HEK293 (cell line): ENCODE measurements at regions not wholly inside any gene's neighbourhood (a gene's known extent, or its start where the extent isn't known, plus 50 kb on each side); places are given as distances from the start of the nearest gene placed in this dataset.

Source experiments
- CTCF ChIA-PET: fragments of 350-600 bp; formaldehyde crosslinking; extraction: SDS; loops from one replicate; lab custom pipeline; 2021; ENCODE audit warnings: antibody characterized with exemption; lab: Yijun Ruan, JAX
- POLR2A ChIA-PET: fragments of 300-600 bp; formaldehyde crosslinking; extraction: SDS; loops from one replicate; lab custom pipeline; 2020; ENCODE audit warnings: antibody characterized with exemption, inconsistent platforms; lab: Yijun Ruan, JAX
- H3K27ac ChIP-seq: fragments of 200-500 bp; sonication (Bioruptor generic); 2 replicates; pipeline ENCODE4 v1.5.1; 2014; ENCODE audit warnings: low read depth, low read length, control low read depth, inconsistent platforms; ENCODE audit errors: extremely low read depth
- H3K36me3 ChIP-seq, 2 experiments: fragments of 200-500 bp in 1 of 2; sonication (Bioruptor generic) in 1 of 2; 1 replicate in 1 of 2; 2 replicates in 1 of 2; pipeline ENCODE4 v1.5.1; 2014 to 2017; ENCODE audit warnings: inconsistent platforms in 2 of 2, low read length in 2 of 2; ENCODE audit not compliant: control insufficient read depth in 2 of 2, insufficient read depth in 1 of 2
- H3K4me1 ChIP-seq: fragments of 200-500 bp; sonication (Bioruptor generic); 2 replicates; pipeline ENCODE4 v1.5.1; 2014; ENCODE audit warnings: mild to moderate bottlenecking, low read length, inconsistent platforms; ENCODE audit not compliant: control insufficient read depth, insufficient read depth
- H3K4me3 ChIP-seq: 2 replicates; pipeline ENCODE4 v1.5.1; 2011; ENCODE audit warnings: low read depth, mild to moderate bottlenecking, control low read depth, low read length, moderate library complexity
- H3K9me3 ChIP-seq: fragments of 200-500 bp; sonication (Bioruptor generic); 2 replicates; pipeline ENCODE4 v1.5.1; 2014; ENCODE audit warnings: low read depth, low read length, inconsistent platforms; ENCODE audit not compliant: control insufficient read depth, insufficient read depth
- GLI4 ChIP-seq: fragments of 450-650 bp; formaldehyde crosslinking; IDR thresholded peaks from 2 replicates; pipeline ENCODE4 v1.5.1; 2016; ENCODE audit warnings: missing biosample characterization, missing genetic modification characterization
- IKZF3 ChIP-seq: fragments of 450-650 bp; IDR thresholded peaks from 2 replicates; pipeline ENCODE4 v1.5.0; 2018; ENCODE audit warnings: missing biosample characterization, mild to moderate bottlenecking, missing genetic modification characterization, moderate library complexity
- KLF10 ChIP-seq: fragments of 450-650 bp; IDR thresholded peaks from 2 replicates; pipeline ENCODE4 v1.5.1; 2018; ENCODE audit warnings: missing biosample characterization, mild to moderate bottlenecking, missing genetic modification characterization
- MZF1 ChIP-seq: fragments of 450-650 bp; formaldehyde crosslinking; IDR thresholded peaks from 2 replicates; pipeline ENCODE4 v1.5.1; 2017; ENCODE audit warnings: missing biosample characterization, missing genetic modification characterization, borderline replicate concordance
- SCRT1 ChIP-seq: fragments of 450-650 bp; formaldehyde crosslinking; IDR thresholded peaks from 2 replicates; pipeline ENCODE4 v1.5.1; 2016; ENCODE audit warnings: missing biosample characterization, missing genetic modification characterization, borderline replicate concordance
- ZBTB11 ChIP-seq: fragments of 450-650 bp; formaldehyde crosslinking; conservative IDR thresholded peaks from 2 replicates; pipeline ENCODE4 v1.5.1; 2016; ENCODE audit warnings: low read depth, missing biosample characterization, missing genetic modification characterization
- ZBTB21 ChIP-seq: fragments of 450-650 bp; formaldehyde crosslinking; IDR thresholded peaks from 2 replicates; pipeline ENCODE4 v1.5.1; 2017; ENCODE audit warnings: missing biosample characterization, missing genetic modification characterization
- ZBTB8A ChIP-seq: fragments of 450-650 bp; formaldehyde crosslinking; IDR thresholded peaks from 2 replicates; pipeline ENCODE4 v1.5.1; 2016; ENCODE audit warnings: missing biosample characterization, missing genetic modification characterization
- ZNF10 ChIP-seq: fragments of 450-650 bp; formaldehyde crosslinking; IDR thresholded peaks from 2 replicates; pipeline ENCODE4 v1.5.1; 2017; ENCODE audit warnings: missing biosample characterization, missing genetic modification characterization
- ZNF133 ChIP-seq: fragments of 450-650 bp; formaldehyde crosslinking; IDR thresholded peaks from 2 replicates; pipeline ENCODE4 v1.5.1; 2016; ENCODE audit warnings: missing biosample characterization, missing genetic modification characterization
- ZNF157 ChIP-seq: fragments of 450-650 bp; formaldehyde crosslinking; IDR thresholded peaks from 2 replicates; pipeline ENCODE4 v1.5.1; 2016; ENCODE audit warnings: missing biosample characterization, missing genetic modification characterization
- ZNF274 ChIP-seq, 2 experiments: fragments of 200-500 bp in 1 of 2; fragments of 450-650 bp in 1 of 2; sonication (Bioruptor generic) in 1 of 2; formaldehyde crosslinking in 1 of 2; IDR thresholded peaks; 2 replicates each; pipeline versions ENCODE4 v1.5.1 to v1.6.1; 2014 to 2016; ENCODE audit warnings: borderline replicate concordance in 1 of 2, inconsistent platforms in 1 of 2, low read length in 1 of 2, missing biosample characterization in 1 of 2, missing genetic modification characterization in 1 of 2
- ZNF362 ChIP-seq: fragments of 450-650 bp; formaldehyde crosslinking; IDR thresholded peaks from 2 replicates; pipeline ENCODE4 v1.5.1; 2016; ENCODE audit warnings: missing biosample characterization, missing genetic modification characterization
- ZNF48 ChIP-seq: fragments of 450-650 bp; formaldehyde crosslinking; IDR thresholded peaks from 2 replicates; pipeline ENCODE4 v1.5.1; 2016; ENCODE audit warnings: missing biosample characterization, missing genetic modification characterization
- ZNF529 ChIP-seq: fragments of 450-650 bp; formaldehyde crosslinking; IDR thresholded peaks from 2 replicates; pipeline ENCODE4 v1.5.1; 2017; ENCODE audit warnings: missing genetic modification characterization, missing biosample characterization; ENCODE audit not compliant: insufficient replicate concordance
- ZNF558 ChIP-seq: fragments of 450-650 bp; formaldehyde crosslinking; IDR thresholded peaks from 2 replicates; pipeline ENCODE4 v1.5.1; 2016; ENCODE audit warnings: missing biosample characterization, missing genetic modification characterization
- ZNF571 ChIP-seq: fragments of 450-650 bp; formaldehyde crosslinking; IDR thresholded peaks from 2 replicates; pipeline ENCODE4 v1.5.0; 2017; ENCODE audit warnings: missing biosample characterization, missing genetic modification characterization
- ZNF621 ChIP-seq: fragments of 450-650 bp; formaldehyde crosslinking; IDR thresholded peaks from 2 replicates; pipeline ENCODE4 v1.5.1; 2017; ENCODE audit warnings: missing biosample characterization, missing genetic modification characterization
- ZNF639 ChIP-seq: fragments of 450-650 bp; formaldehyde crosslinking; IDR thresholded peaks from 2 replicates; pipeline ENCODE4 v1.5.1; 2016; ENCODE audit warnings: missing biosample characterization, missing genetic modification characterization
- ZNF707 ChIP-seq: fragments of 450-650 bp; formaldehyde crosslinking; IDR thresholded peaks from 2 replicates; pipeline ENCODE4 v1.5.1; 2016; ENCODE audit warnings: missing biosample characterization, missing genetic modification characterization
- ZXDB ChIP-seq: fragments of 450-650 bp; formaldehyde crosslinking; IDR thresholded peaks from 2 replicates; pipeline ENCODE4 v1.5.1; 2016; ENCODE audit warnings: missing biosample characterization, missing genetic modification characterization

GRCh38 chr11:127567237-127567932 is 566.8 kb upstream of the KIRREL3 start (continued):
- TF ChIP-seq ZNF133 (tag by site-specific recombination) = no peak
- TF ChIP-seq ZNF639 (tag by site-specific recombination) = no peak
- TF ChIP-seq IKZF3 (tag by site-specific recombination) = no peak
- TF ChIP-seq MZF1 = no peak
- no peak for TF ChIP-seq GLI4 (tag by site-specific recombination)
- TF ChIP-seq ZXDB = no peak
- no peak for TF ChIP-seq ZNF274 (IDR thresholded peaks at IDR 0.05; ENCODE audit: low read length)
- TF ChIP-seq ZNF274 (tag by site-specific recombination; IDR thresholded peaks at IDR 0.05; ENCODE audit: borderline replicate concordance) = no peak
- TF ChIP-seq SCRT1 (tag by site-specific recombination) = no peak
- no peak for TF ChIP-seq ZNF10 (tag by site-specific recombination)
- no peak for TF ChIP-seq ZBTB8A (tag by site-specific recombination)
- no peak for TF ChIP-seq ZNF621
- TF ChIP-seq ZNF362 (tag by site-specific recombination) = no peak

GRCh38 chr11:127564810-127565209 is 564.2 kb upstream of the KIRREL3 start:
- Histone ChIP-seq H3K4me1 (no peaks in the 10 kb centered on the region), H3K9me3 (no peaks in the 10 kb centered on the region), H3K27ac (no peak overlapping the region), H3K36me3 (no peaks in the 10 kb centered on the region), H3K4me3 (no peak overlapping the region)
- TF ChIP-seq ZBTB11 (tag by site-specific recombination) (no peak), ZNF133 (tag by site-specific recombination) (no peak), ZNF362 (tag by site-specific recombination) (no peak), ZNF558 (no peak), ZNF621 (no peak), ZNF707 (tag by site-specific recombination) (no peak), KLF10 (tag by site-specific recombination) (no peak), ZNF157 (tag by site-specific recombination) (no peak), ZNF571 (tag by site-specific recombination) (no peak), ZBTB21 (tag by site-specific recombination) (no peak), ZNF48 (tag by site-specific recombination) (no peak), ZNF529 (no peak)
- CTCF ChIA-PET = interaction anchor here (0.6 kb wide), 1 partner anchor 21 kb away, joined by 3 read pairs; no protein-coding TSS in a partner anchor
- POLR2A ChIA-PET = no interaction called here
